GM18873 (cell line): ENCODE measurements at regions not wholly inside any gene's neighbourhood (a gene's known extent, or its start where the extent isn't known, plus 50 kb on each side); places are given as distances from the start of the nearest gene placed in this dataset.
"Not testable (repeated sequence)": the region's sequence is repeated elsewhere in the genome, so short reads cannot be mapped to it uniquely, and the experiment has no call there.

Experiments used
- ATAC-seq: cut with Tn5 transposase; IDR thresholded peaks from one replicate; pipeline ENCODE4 v1.9.1; 2021; ENCODE audit warnings: mild to moderate bottlenecking, moderate library complexity, moderate number of reproducible peaks; ENCODE audit not compliant: unreplicated experiment, low FRiP score

GRCh38 chr21:36591326-36591970 lies 107.5 kb upstream of the SIM2 start:
- no peak for ATAC-seq

- no peak for ATAC-seq
Observed at GRCh38 chr21:36596174-36596573, 102.7 kb upstream of the SIM2 start.

- no peak for ATAC-seq
Observed at GRCh38 chr21:36601362-36601761, 97.6 kb upstream of the SIM2 start.

- no peak for ATAC-seq
Observed at GRCh38 chr21:36602735-36603134, 96.2 kb upstream of the SIM2 start.

GRCh38 chr21:36603221-36603620 lies 95.7 kb upstream of the SIM2 start:
- ATAC-seq = no peak

GRCh38 chr21:36605426-36605825 lies 93.5 kb upstream of the SIM2 start:
- ATAC-seq = no peak

GRCh38 chr21:36606287-36606982 lies 92.5 kb upstream of the SIM2 start:
- no peak for ATAC-seq

- no peak for ATAC-seq
Observed at GRCh38 chr21:36606983-36607325, 92.0 kb upstream of the SIM2 start.

- no peak for ATAC-seq
Observed at GRCh38 chr21:36608041-36608896, 90.6 kb upstream of the SIM2 start.

- ATAC-seq = no peak
Observed at GRCh38 chr21:36608897-36609225, 90.1 kb upstream of the SIM2 start.

- ATAC-seq = no peak
Observed at GRCh38 chr21:36609654-36610053, 89.3 kb upstream of the SIM2 start.

GRCh38 chr21:36610201-36610600 lies 88.7 kb upstream of the SIM2 start:
- no peak for ATAC-seq

- ATAC-seq = no peak
Observed at GRCh38 chr21:36610935-36611334, 88.0 kb upstream of the SIM2 start.

GRCh38 chr21:36611379-36611778 lies 87.5 kb upstream of the SIM2 start:
- no peak for ATAC-seq

GRCh38 chr21:36613059-36613458 lies 85.9 kb upstream of the SIM2 start:
- no peak for ATAC-seq

GRCh38 chr21:36613554-36613953 lies 85.4 kb upstream of the SIM2 start:
- ATAC-seq = no peak

- ATAC-seq = no peak
Observed at GRCh38 chr21:36615274-36615964, 83.5 kb upstream of the SIM2 start.

GRCh38 chr21:36616773-36617172 lies 82.1 kb upstream of the SIM2 start:
- ATAC-seq = not testable (repeated sequence)

GRCh38 chr21:36621794-36622193 lies 77.1 kb upstream of the SIM2 start:
- ATAC-seq = not testable (repeated sequence)

GRCh38 chr21:36624105-36624504 lies 74.8 kb upstream of the SIM2 start:
- ATAC-seq = no peak

GRCh38 chr21:36626791-36627190 lies 72.1 kb upstream of the SIM2 start:
- no peak for ATAC-seq
